CD14-positive monocyte (primary cell): ENCODE measurements at regions not wholly inside any gene's neighbourhood (a gene's known extent, or its start where the extent isn't known, plus 50 kb on each side); places are given as distances from the start of the nearest gene placed in this dataset.

Experiments
- DNase-seq, 3 donors: peaks; one replicate each; pipeline ENCODE4 v3.0.0-alpha.2; 2011 to 2022
- H2AFZ ChIP-seq: 2 replicates; pipeline ENCODE4 v1.6.0; 2012; ENCODE audit warnings: mild to moderate bottlenecking, low read depth, low read length, inconsistent platforms; ENCODE audit not compliant: insufficient read depth, poor library complexity, severe bottlenecking
- H3K27ac ChIP-seq, 2 donors: 1 replicate in 1 of 2; 2 replicates in 1 of 2; pipeline ENCODE4 v1.5.1; 2012 to 2013; ENCODE audit warnings: low read length in 2 of 2, control low read depth in 1 of 2, inconsistent platforms in 1 of 2, low read depth in 1 of 2, mild to moderate bottlenecking in 1 of 2
- H3K27me3 ChIP-seq, 2 donors: one replicate each; pipeline versions ENCODE4 v1.6.0 to v1.6.1; 2011 to 2013; ENCODE audit warnings: low read length in 2 of 2; ENCODE audit not compliant: control insufficient read depth in 2 of 2, insufficient read depth in 2 of 2
- H3K36me3 ChIP-seq, 2 donors: replicated peaks in 1 of 2; 1 replicate in 1 of 2; 2 replicates in 1 of 2; pipeline versions ENCODE4 v1.5.1 to v1.6.1; 2012 to 2013; ENCODE audit warnings: low read length in 2 of 2, control low read depth in 1 of 2, inconsistent platforms in 1 of 2, mild to moderate bottlenecking in 1 of 2; ENCODE audit not compliant: insufficient read depth in 2 of 2, control insufficient read depth in 1 of 2
- H3K4me1 ChIP-seq, 2 donors: 1 replicate in 1 of 2; 2 replicates in 1 of 2; pipeline versions ENCODE4 v1.5.1 to v1.6.1; 2012 to 2013; ENCODE audit warnings: low read length in 2 of 2, control low read depth in 1 of 2, inconsistent platforms in 1 of 2, mild to moderate bottlenecking in 1 of 2, moderate library complexity in 1 of 2; ENCODE audit not compliant: insufficient read depth in 2 of 2, control insufficient read depth in 1 of 2
- H3K4me2 ChIP-seq: replicated peaks from 2 replicates; pipeline ENCODE3; 2012; ENCODE audit warnings: low read length, moderate library complexity, mild to moderate bottlenecking; ENCODE audit not compliant: poor library complexity, severe bottlenecking; ENCODE audit errors: extremely low read depth
- H3K4me3 ChIP-seq, 3 experiments: fragments of 200-600 bp in 1 of 3; sonication (generic) in 1 of 3; replicated peaks in 1 of 3; 1 replicate in 2 of 3; 2 replicates in 1 of 3; pipeline ENCODE4 v1.5.1; 2011 to 2013; ENCODE audit warnings: low read length in 3 of 3, mild to moderate bottlenecking in 3 of 3, control low read depth in 2 of 3, low read depth in 2 of 3, inconsistent platforms in 1 of 3, moderate library complexity in 1 of 3
- H3K79me2 ChIP-seq: 2 replicates; pipeline ENCODE4 v1.6.0; 2012; ENCODE audit warnings: mild to moderate bottlenecking, control low read depth, inconsistent platforms, low read length, moderate library complexity; ENCODE audit not compliant: insufficient read depth
- H3K9ac ChIP-seq: 2 replicates; pipeline ENCODE4 v1.6.0; 2017; ENCODE audit warnings: low read length, mild to moderate bottlenecking; ENCODE audit not compliant: insufficient read depth, poor library complexity, severe bottlenecking
- H3K9me3 ChIP-seq, 2 donors: replicated peaks in 1 of 2; 1 replicate in 1 of 2; 2 replicates in 1 of 2; pipeline versions ENCODE4 v1.5.1 to v1.6.1; 2012 to 2013; ENCODE audit warnings: low read length in 2 of 2, control low read depth in 1 of 2; ENCODE audit not compliant: control insufficient read depth in 1 of 2, insufficient read depth in 1 of 2
- H4K20me1 ChIP-seq: 2 replicates; pipeline ENCODE4 v1.6.0; 2012; ENCODE audit warnings: mild to moderate bottlenecking, low read length, control low read depth, moderate library complexity; ENCODE audit not compliant: insufficient read depth
- H3K27ac Mint-ChIP-seq, 7 donors: one replicate each; pipeline ENCODE4 v1.8.0; 2020; ENCODE audit warnings: mild to moderate bottlenecking in 7 of 7, mixed read lengths in 7 of 7, moderate library complexity in 6 of 7, inconsistent platforms in 2 of 7
- H3K27me3 Mint-ChIP-seq, 3 donors: one replicate each; pipeline ENCODE4 v1.8.0; 2021 to 2022; ENCODE audit warnings: low read depth in 3 of 3, mild to moderate bottlenecking in 3 of 3, mixed read lengths in 3 of 3, moderate library complexity in 3 of 3, inconsistent platforms in 1 of 3
- H3K36me3 Mint-ChIP-seq, 2 donors: one replicate each; pipeline ENCODE4 v1.8.0; 2020; ENCODE audit warnings: mixed read lengths in 2 of 2, inconsistent platforms in 1 of 2, mild to moderate bottlenecking in 1 of 2
- H3K4me1 Mint-ChIP-seq: one replicate; pipeline ENCODE4 v1.8.0; 2020; ENCODE audit warnings: mild to moderate bottlenecking, mixed read lengths
- H3K4me3 Mint-ChIP-seq, 2 donors: one replicate each; pipeline ENCODE4 v1.8.0; 2020; ENCODE audit warnings: mild to moderate bottlenecking in 2 of 2, mixed read lengths in 2 of 2, moderate library complexity in 1 of 2
- H3K9me3 Mint-ChIP-seq, 7 donors: one replicate each; pipeline ENCODE4 v1.8.0; 2020 to 2022; ENCODE audit warnings: mixed read lengths in 7 of 7, mild to moderate bottlenecking in 6 of 7, moderate library complexity in 6 of 7, inconsistent platforms in 2 of 7
- CTCF ChIP-seq: fragments of 200-600 bp; IDR thresholded peaks from one replicate; pipeline ENCODE4 v1.8.0; 2022; ENCODE audit warnings: antibody characterized with exemption, mild to moderate bottlenecking
- WGBS: methylation state at CpG from one replicate; pipeline ENCODE4 v1.1.5; 2013; ENCODE audit warnings: missing lambda C conversion rate; ENCODE audit not compliant: insufficient coverage; 5-methylcytosine and 5-hydroxymethylcytosine counted together
- intact Hi-C, 2 donors: fragments of 100-400 bp; cut with micrococcal nuclease; formaldehyde crosslinking; loops; one replicate each; pipeline versions ENCODE4 v1.15.0 to v1.15.1; 2023

DNA sequence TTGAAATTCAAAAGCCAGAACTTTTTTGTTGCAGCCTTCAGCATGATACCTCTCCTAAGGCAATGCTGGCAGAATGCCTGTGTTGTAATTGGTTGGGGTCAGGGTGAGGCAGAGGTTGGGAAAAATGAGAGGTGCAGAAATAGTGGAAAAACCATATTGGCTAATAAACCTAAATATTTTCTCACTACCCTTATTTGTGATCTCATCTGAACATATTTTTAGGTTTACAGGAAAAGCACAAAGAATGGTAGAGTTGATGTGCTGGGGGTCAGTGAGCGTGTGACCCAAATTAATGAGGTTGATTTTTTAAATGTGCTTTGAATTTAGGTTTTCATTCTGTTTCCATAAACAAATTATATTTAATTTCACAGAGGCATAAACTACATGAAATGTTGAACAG, 437.3 kb downstream of the HDGFL1 start:
- H3K4me1 Mint-ChIP-seq, result no peaks in the 10 kb centered on the region
- H3K79me2 ChIP-seq, result no peaks in the 10 kb centered on the region
- no peak overlapping the region for H3K27ac ChIP-seq
- no peaks in the 10 kb centered on the region for H3K27me3 Mint-ChIP-seq
- H3K27ac Mint-ChIP-seq, result no peak overlapping the region
- H3K4me3 Mint-ChIP-seq, result no peak overlapping the region
- no peak overlapping the region for H3K4me3 ChIP-seq
- no peaks in the 10 kb centered on the region for H4K20me1 ChIP-seq
- H3K9me3 ChIP-seq, result peaks cover 0 to 6% of the 10 kb centered on the region in 2 donors
- H3K36me3 ChIP-seq, result no peaks in the 10 kb centered on the region
- no peaks in the 10 kb centered on the region for H3K27me3 ChIP-seq
- H2AFZ ChIP-seq, result no peak overlapping the region
- no peak for DNase-seq
- intact Hi-C loops, result no loop called here
- no peaks in the 10 kb centered on the region for H3K36me3 Mint-ChIP-seq
- H3K9ac ChIP-seq, result no peak overlapping the region
- H3K9me3 Mint-ChIP-seq, result peaks cover 3 to 8% (median 5%) of the 10 kb centered on the region in 7 donors
- no CpG with 5 or more reads among the region's 1 CpG for WGBS
- no peaks in the 10 kb centered on the region for H3K4me1 ChIP-seq
- no peak overlapping the region for H3K4me2 ChIP-seq
- TF ChIP-seq CTCF, result no peak

DNA sequence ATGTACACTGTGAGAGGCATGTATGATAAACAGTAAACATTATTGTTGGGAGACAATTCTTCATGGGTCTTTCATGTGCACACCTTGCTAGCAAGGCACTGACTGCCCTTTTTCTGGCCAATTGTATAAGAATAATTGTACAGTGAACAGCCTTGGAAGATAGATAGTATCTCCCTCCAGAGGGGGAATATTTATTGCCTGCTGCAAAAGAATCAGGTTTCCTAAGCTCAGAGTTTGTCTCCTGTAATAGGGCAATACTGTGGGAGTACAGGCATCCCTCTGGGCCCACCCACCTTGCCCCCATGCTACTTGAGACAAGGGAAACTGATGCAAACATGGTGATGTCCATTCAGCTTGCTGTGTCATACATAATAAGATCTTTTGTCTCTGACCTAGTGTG, 442.2 kb downstream of the HDGFL1 start:
- no peak overlapping the region for H2AFZ ChIP-seq
- peaks cover 0 to 2% of the 10 kb centered on the region in 2 donors for H3K9me3 ChIP-seq
- Mint-ChIP-seq H3K9me3 (peaks cover 0 to 9% (median 5%) of the 10 kb centered on the region in 7 donors), H3K36me3 (no peaks in the 10 kb centered on the region), H3K27me3 (peaks cover 0 to 1% (median 0%) of the 10 kb centered on the region in 3 donors), H3K4me3 (no peak overlapping the region), H3K27ac (no peak overlapping the region), H3K4me1 (no peaks in the 10 kb centered on the region)
- H3K9ac ChIP-seq, result no peak overlapping the region
- H3K79me2 ChIP-seq, result no peaks in the 10 kb centered on the region
- DNase-seq, result no peak
- H3K27ac ChIP-seq, result no peak overlapping the region
- no peaks in the 10 kb centered on the region for H3K36me3 ChIP-seq
- no peaks in the 10 kb centered on the region for H4K20me1 ChIP-seq
- TF ChIP-seq CTCF, result no peak
- no peaks in the 10 kb centered on the region for H3K27me3 ChIP-seq
- no peaks in the 10 kb centered on the region for H3K4me1 ChIP-seq
- no peak overlapping the region for H3K4me3 ChIP-seq
- no peak overlapping the region for H3K4me2 ChIP-seq
- intact Hi-C loops, result no loop called here
